GM21381 (cell line): ENCODE measurements at regions not wholly inside any gene's neighbourhood (a gene's known extent, or its start where the extent isn't known, plus 50 kb on each side); places are given as distances from the start of the nearest gene placed in this dataset.
A peak's percentile ranks its signal among the peaks of the same experiment; 100 is the strongest.
"Not testable (repeated sequence)": the region's sequence is repeated elsewhere in the genome, so short reads cannot be mapped to it uniquely, and the experiment has no call there.

Experiments used
- ATAC-seq: cut with Tn5 transposase; IDR thresholded peaks from one replicate; pipeline ENCODE4 v1.9.1; 2021; ENCODE audit warnings: mild to moderate bottlenecking, moderate library complexity; ENCODE audit not compliant: unreplicated experiment

DNA sequence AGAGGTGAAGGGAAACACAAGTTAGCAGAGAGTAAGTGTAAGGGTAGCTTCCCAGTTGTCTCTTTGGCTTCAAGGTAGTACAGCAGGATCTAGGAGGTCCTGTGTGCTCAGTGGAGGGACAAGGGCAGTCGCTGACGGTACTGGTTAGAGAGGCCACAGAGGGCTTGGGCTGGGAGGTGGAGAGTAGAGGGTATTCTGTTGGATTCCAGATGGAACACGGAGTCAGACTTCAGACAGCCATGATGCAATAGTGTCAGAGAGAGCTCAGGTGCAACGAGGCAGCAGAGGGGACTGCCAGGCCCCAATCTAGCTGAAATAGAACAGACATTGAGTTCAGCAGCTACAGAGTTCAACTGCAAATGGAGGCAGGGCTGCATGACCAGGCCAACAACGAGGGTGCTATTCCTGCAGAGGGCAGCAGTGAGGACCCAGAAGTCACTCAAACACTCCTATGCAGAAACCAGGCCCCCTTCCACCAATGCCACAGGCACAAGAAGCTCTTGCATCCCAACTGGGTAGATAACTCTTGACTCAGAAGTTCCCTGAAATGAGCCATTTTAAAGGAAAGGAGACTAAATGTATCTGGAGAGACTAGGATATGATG, 325.0 kb upstream of the ESRRG start:
- ATAC-seq: no peak

DNA sequence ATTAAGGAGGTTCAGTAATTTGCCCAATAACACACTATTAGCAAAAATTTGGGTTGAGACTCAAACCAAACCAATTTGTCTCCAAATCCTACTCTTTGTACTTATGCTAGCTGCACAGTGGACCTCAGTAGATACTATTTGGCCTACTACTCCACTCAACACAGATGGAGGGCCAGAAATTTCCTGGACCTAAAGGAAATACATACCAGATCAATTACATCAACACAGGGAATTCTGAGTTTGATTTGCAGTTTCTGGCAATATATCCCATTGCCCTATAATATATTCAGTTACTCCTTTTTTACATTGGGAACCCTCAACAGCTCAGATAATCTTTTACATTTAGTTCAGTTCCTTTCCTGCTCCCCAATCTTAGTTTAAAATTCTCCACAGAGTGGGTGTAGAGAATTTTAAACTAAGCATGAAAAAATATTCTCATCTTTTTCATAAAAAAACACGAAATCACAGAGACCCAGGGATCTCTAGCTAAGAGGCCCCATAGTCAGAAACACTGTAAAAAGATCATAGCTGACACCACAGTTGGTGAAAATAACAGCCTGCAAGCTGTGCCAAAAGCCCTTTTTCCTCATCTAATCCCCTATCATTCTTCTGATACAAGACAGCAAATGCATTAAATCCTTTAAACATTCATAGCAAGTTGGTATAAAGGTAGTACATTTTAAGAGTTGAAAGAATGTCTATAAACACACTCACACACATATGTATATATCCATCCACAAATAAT, 317.7 kb upstream of the ESRRG start:
- ATAC-seq: no peak

DNA sequence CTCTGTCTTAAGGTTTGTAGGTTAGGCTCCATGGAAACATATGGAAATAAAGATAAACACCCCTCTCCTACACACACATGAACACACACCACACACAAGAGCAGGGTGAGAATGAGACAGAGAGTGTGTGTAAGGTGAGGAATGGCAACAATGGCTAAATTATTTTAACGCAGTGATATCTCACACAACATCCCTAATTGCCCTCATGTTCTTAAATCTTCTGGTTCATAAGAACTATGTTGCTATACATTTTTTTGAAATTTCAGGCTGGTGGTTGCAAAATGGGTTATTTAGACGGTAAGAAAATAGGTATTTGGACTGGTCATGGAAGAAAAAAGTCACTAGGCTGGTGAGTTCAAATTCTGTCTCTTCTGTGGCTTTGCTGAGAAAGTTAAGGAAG, 316.7 kb upstream of the ESRRG start:
- no peak for ATAC-seq

DNA sequence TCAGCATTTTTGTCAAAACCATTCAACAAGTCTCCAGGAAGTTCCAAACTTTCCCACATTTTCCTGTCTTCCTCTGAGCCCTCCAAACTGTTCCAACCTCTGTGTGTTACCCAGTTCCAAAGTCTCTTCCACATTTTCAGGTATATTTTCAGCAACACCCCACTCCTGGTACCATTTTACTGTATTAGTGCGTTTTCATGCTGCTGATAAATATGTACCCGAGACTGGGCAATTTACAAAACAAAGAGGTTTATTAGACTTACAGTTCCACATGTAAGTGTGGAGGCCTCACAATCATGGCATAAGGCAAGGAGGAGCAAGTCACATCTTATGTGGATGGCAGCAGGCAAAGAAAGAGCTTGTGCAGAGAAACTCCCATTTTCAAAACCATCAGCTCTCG, 315.9 kb upstream of the ESRRG start:
- not testable (repeated sequence) for ATAC-seq

DNA sequence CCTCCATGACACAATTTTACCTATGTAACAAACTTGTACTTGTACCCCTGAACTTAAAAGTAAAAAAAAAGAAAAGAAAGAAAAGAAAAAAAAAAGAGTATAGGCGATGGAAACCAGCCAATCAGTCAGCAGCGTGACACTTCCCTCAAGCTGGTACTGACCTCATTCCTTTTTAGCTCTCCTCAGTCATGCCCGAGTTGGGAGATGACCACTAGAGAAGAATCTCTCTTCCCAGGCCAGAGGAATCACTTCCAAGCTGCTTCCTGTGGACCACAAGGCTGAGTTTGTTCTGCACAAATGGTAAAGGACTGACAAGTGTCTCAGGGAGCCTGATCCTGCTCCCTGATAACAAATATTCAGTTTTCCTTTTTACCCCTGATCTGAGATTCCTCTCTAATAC, 313.5 kb upstream of the ESRRG start:
- no peak for ATAC-seq

DNA sequence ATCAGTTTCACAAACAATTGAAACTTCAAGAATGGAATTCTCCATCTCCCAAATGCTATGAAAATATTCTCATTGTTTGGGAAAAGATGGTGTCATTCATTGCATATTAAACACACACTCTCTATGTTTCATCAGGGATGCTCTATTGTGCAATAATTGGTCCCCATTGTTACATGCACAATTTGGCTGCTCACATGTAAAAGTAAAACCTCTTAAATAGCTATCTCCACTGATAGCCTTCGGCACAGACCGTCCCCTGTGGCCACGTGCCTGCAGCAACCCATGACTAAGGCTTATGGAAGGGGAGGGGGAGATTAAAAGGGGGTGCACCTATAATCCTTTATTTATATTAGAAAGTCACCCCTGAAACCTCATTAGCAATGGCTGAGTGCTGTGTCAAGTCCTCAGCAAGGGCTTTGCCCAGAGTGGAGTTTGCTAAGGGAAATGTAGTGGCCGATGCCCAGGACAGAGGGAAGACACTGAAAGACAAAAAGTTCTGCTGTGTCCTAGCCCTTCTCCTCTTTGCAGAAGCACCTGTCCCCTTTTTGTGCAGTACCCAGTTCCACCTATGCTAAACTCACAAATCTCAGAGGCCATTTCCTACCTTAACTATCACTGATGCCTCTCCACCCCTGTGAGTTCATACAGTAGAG, 309.6 kb upstream of the ESRRG start:
- no peak for ATAC-seq

DNA sequence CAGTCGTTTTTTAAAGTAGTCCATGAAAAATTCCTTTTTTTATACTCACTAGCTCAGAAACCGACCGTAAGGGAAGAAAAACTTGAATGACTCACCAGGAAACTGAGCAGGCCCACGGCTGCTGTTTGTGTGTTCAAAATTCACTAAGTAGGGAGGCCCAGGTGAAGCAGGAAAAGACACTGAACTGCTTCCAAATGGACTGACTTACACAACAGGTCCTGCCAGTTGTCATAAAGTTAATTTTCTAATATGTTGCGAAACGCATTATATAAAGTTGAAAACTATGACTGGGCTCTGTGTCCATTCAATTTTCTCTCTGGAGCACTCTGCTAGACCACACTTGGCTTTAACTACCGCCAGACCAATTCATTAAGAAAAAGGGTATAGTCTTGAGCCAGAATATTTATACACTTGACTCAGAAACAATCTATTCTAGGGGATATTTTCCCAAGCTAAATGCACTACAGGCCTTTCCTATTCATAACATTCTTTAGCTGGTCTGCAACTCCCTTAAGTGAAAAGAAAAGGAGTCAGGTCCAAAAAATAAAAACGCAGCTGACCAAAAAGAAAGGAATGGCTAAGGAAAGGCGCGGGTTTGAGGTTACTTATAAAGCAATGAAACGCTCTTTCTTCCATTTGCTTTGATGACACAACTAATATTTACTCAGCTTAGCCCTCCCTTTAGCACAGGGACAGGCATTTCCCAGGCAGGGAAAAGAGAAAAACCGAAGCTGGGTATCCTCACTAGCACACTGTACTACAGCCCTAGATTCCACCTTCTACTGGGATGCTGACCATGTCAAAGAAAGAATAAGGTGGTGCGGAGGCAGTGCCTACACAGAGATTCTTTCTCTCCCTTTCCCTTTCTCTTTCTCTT, 306.3 kb upstream of the ESRRG start:
- ATAC-seq: no peak

DNA sequence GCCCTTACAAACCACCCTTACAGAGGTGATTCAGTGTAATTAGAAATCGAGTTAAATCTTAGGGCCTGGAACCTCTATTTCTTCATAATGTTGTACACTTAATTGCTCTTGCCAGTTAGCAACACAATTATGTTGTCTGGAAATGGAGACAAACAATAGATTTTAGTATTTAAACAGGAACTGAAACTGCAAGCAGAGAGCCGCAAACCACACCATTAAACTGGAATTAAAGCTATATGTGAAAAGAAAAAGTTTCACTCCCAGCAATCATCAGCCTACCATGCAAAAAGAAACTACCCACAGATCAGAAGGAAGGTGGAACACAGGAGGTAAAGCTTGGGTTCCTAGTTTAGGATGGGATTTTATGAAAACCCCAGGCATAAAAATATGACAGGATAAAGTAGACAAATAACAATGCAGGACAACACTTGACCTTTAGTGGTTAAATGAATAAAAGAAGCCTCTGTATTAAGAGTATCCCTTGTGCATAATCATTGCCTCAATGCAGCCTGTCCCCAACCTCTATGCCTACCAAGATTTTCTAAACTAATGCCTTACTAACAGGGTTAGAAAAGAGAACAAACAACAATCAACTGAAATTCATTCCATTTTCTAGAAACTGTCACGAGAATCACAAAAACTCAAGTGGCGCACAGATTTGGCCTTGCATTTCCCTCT, 304.3 kb upstream of the ESRRG start:
- ATAC-seq: peak; percentile 97

DNA sequence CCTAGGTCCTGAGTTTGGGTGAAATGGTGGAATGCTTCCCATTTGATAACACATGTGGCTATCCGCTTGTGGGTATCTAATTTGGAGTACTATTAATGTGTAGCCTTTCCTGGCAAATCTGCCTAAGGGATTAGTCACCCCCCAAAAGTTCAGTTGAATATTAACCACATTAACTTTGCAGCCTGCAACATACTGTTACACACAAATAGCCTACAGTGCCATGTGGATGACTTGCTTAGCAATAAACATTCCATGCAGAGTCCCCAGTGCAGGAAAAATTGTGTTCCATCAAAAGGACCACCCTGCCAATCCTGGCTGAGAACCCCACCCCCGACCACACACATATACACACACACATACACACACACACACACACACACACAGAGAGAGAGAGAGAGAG, 303.3 kb upstream of the ESRRG start:
- ATAC-seq: no peak

DNA sequence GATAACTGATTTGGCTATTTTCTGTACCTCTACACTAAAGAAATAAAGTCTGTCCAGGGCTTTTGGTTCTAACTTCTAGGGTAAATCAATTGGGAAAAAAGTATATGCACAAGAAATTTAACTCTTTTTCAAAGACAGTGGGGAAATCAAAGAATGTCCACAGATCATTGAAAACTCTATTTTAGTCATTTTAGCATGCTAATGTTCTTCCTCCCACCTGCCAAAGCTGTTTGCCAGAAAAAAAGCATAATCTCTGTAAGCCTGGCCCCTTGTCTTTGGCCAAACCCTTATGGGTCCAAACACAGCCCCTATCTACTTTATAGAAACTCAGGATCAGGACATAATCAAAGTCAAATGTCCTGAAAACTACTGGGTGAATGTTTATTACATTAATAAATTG, 302.2 kb upstream of the ESRRG start:
- ATAC-seq: no peak

DNA sequence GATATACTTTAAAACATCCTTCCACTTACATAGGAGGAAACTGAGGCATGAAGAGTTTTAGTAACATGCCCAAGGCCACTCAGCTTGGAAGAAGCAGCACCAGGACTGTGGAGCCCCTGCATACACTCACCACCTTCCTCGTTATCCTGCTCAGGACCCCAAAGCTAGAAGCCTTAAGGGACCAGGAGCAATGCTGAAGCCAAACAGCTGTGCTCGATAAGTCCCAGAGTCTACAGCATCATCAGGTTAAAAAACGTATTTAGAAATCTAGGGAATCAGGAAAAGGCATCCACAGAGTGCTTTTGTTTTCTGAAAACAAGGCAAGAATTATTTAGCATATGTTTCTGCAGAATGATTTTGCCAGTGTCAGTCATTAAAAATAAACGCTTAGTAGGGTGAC, 301.7 kb upstream of the ESRRG start:
- ATAC-seq: no peak

DNA sequence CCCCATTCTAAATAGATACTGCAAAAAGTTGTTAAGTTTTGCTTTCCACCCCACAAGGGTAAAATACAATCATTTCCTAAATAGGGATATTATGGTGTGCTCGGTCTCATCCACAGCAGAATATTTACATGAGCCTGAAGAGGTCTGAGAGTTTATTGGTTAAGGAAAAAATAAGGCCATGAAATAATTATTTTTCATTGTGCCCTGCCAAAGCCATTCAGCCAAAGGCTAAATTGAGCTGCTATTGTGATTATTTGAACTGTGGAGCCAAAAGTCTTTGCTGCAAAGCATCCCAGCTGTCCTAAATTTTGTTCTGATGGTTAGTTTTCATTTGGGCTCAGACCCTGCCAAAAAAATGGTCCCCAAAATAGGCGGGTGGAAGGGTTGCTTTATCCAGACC, 298.7 kb upstream of the ESRRG start:
- no peak for ATAC-seq

DNA sequence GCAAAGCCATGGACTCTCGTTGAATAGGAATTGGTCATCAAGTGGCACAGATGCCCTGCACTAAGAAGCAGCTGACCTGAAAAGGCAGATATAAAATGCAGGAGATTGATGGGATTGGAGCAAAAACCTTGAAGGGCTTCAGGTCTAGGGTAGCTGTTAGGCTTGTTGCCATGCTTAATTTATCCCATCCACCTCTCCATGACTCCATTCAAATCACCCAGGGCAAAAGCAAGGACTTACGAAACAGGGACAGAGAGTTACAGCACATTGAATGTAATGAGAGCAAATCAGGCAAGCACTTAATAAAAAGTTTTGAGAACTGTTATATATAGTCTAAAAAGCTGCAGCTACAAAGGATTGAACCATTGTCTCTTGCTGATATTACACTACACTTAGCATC, 298.2 kb upstream of the ESRRG start:
- no peak for ATAC-seq

DNA sequence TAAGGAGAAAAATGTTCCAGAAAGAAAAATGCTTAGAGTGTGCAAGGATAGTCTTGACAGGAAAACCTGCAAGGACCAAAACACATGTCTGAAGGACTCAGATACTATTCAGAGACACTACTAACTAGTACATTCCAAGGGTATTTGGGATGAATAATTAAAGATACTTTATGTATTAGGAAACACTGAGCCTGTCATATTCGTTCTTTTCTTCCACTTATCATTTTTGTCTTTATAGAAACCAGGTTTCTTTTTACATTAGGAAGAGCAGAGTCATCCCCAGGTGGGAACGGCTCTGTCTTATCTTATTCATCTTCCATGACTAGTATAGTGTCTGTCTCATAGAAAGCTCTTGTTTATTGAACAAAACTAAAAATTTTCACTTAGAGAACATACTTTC, 296.2 kb upstream of the ESRRG start:
- no peak for ATAC-seq

DNA sequence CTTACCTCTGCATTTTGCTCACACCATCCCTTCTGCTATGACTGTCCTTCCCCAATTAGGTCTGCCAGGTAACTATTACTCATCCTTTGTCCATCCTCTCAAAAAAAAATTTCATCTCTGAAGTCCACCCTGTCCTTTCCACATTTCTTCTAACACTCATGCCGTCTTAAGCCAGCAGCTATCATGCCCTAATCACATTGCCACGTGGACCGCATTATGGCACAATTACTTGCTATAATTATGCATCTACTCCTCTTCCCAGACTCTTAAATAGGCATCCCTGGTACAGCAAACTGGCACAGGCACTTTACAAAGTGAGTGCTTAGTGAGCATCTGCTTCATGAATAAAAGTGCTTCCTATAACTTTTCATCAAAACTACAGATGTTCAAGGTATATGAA, 295.4 kb upstream of the ESRRG start:
- ATAC-seq: no peak

DNA sequence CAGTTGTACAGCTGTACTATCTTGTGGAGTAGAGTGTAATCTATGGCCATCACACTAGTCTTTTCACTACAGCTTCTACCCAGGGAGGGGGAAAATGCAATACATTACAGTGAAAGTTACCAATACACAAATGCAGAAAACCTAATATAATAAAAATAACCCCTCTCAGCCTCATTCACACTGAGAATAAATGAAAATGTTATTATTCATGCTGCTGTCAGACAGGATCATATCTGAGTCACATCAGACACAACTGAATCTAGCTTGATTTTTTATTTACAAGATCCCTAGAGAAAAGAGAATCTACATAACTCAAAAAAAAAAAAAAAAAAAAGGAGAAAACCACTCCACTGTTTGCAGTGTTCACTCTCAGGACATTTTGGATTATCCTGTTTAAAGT, 293.9 kb upstream of the ESRRG start:
- no peak for ATAC-seq

DNA sequence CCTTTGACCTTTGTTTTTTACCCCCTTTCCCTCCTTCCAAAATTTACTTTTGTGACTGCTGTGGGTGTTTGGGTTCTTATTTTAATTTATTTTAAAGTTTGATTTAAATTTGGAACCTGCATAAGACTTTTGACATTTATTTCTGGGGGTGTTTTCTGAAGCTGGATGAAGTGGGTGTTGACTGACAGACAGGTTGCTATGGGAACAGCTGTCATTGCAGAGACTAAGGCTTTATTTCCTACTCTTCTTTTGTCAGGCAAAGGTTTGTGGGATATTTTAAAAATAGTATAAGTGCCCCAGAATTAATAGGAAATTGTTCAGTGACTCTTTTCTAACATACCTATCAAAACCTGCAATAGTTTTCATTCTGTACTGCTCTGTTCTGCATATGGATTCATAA, 290.8 kb upstream of the ESRRG start:
- ATAC-seq: no peak

DNA sequence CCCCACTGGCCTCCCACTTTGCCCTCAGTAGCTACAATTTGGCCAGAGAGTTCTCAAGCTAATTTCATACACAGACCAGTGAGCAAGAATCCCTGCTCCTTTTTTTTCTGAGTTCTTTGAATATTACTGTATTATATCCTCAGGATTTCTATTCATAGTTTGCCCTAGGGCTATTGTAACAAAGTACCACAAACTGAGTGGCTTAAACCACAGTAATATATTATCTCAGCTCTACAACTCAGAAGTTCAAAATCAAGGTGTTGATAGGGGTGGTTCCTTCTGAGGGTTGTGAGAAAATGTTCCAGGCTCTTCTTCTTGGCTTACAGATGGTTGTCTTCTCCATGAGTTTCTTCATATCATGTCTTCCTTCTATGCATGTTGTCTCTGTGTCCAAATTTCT, 289.4 kb upstream of the ESRRG start:
- no peak for ATAC-seq

DNA sequence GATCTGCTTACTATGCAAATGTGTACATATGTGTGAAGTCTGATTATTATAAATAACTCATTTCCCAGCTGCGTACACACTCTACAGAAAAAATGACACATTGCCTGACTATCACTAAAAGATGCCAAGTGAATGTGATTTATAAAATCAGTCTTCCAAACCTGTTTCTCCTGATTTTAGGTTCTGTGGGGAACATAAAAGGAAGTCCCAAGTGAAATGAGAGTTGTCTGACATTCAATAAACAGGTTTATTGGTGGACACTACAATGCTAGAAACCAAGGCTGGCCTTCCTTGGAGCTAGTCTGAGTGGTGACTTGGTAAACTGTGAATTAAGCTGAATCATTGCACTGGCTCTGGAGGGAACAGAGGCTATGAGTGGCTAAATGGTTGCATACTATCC, 287.9 kb upstream of the ESRRG start:
- ATAC-seq: no peak

DNA sequence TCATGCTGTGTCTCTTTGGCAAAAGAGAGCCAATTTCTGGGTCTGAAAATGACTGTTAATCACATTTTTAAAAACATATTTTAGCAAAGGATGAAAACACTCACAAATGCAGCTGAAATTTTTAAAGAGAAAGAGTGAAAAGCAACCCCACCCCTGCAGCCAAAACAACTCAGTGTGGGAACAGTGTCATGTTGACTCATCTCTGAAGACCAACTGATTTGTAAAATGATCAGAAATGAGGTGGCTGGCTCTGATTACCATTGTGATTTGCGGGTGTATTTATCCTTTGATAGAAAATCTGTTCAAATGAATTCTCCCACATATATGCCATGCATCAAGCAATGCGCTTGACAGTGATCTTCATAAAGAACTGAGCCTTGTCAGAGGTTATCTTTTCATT, 287.0 kb upstream of the ESRRG start:
- no peak for ATAC-seq

DNA sequence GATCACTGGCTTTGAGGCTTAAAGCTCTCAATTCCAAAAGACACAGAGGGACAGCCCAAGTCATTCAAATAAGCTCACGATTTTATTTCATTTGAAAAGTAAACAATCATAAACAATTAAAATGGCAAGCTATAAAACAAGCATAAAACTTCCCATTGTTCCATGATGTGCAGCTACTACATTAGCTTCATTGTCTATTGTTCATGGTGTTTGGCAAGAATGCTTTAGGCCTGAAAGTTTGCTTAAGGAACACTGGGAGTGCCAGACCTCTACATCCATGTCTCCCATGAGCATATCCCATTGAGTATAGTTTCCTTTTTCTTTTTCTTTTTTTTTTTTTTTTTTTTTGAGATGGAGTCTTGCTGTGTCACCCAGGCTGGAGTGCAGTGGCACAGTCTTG, 286.1 kb upstream of the ESRRG start:
- no peak for ATAC-seq
